B cell (primary cell): ENCODE measurements at regions not wholly inside any gene's neighbourhood (a gene's known extent, or its start where the extent isn't known, plus 50 kb on each side); places are given as distances from the start of the nearest gene placed in this dataset.

Source experiments
- EZH2 ChIP-seq: IDR thresholded peaks from 2 replicates; pipeline ENCODE4 v1.6.1; 2012; ENCODE audit warnings: borderline replicate concordance, low read depth, mild to moderate bottlenecking, moderate library complexity, low read length; ENCODE audit not compliant: insufficient read depth, poor library complexity, severe bottlenecking
- TF ChIP-seq, protein P1 (sequence below): fragments of 200-600 bp; IDR thresholded peaks from one replicate; pipeline ENCODE4 v1.8.0; 2022; ENCODE audit warnings: antibody characterized with exemption, mild to moderate bottlenecking

DNA sequence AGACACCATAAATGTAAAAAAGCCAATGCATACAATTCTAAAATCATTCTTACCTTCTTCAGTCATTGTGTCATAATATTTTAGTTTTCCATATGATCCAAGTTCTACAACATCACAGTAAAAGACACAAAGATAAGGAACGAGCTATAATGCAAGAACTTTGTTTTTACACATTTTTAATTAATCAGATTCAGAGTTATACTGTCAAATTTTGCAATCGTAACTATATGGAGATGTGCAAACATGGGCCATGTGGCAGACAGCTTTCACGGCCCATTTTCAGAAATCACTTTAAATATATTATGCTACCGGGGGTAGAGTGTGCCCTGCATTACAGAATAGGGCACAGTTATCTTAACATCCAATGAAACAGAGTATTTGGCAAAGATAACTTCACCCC lies 188.4 kb downstream of the ACER2 start:
- no peak for TF ChIP-seq EZH2
- TF ChIP-seq, protein P1, sequence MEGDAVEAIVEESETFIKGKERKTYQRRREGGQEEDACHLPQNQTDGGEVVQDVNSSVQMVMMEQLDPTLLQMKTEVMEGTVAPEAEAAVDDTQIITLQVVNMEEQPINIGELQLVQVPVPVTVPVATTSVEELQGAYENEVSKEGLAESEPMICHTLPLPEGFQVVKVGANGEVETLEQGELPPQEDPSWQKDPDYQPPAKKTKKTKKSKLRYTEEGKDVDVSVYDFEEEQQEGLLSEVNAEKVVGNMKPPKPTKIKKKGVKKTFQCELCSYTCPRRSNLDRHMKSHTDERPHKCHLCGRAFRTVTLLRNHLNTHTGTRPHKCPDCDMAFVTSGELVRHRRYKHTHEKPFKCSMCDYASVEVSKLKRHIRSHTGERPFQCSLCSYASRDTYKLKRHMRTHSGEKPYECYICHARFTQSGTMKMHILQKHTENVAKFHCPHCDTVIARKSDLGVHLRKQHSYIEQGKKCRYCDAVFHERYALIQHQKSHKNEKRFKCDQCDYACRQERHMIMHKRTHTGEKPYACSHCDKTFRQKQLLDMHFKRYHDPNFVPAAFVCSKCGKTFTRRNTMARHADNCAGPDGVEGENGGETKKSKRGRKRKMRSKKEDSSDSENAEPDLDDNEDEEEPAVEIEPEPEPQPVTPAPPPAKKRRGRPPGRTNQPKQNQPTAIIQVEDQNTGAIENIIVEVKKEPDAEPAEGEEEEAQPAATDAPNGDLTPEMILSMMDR = no peak
